ENCODE measurements at regions not wholly inside any gene's neighbourhood (a gene's known extent, or its start where the extent isn't known, plus 50 kb on each side); places are given as distances from the start of the nearest gene placed in this dataset.
"Not testable (repeated sequence)": the region's sequence is repeated elsewhere in the genome, so short reads cannot be mapped to it uniquely, and the experiment has no call there.

DNA sequence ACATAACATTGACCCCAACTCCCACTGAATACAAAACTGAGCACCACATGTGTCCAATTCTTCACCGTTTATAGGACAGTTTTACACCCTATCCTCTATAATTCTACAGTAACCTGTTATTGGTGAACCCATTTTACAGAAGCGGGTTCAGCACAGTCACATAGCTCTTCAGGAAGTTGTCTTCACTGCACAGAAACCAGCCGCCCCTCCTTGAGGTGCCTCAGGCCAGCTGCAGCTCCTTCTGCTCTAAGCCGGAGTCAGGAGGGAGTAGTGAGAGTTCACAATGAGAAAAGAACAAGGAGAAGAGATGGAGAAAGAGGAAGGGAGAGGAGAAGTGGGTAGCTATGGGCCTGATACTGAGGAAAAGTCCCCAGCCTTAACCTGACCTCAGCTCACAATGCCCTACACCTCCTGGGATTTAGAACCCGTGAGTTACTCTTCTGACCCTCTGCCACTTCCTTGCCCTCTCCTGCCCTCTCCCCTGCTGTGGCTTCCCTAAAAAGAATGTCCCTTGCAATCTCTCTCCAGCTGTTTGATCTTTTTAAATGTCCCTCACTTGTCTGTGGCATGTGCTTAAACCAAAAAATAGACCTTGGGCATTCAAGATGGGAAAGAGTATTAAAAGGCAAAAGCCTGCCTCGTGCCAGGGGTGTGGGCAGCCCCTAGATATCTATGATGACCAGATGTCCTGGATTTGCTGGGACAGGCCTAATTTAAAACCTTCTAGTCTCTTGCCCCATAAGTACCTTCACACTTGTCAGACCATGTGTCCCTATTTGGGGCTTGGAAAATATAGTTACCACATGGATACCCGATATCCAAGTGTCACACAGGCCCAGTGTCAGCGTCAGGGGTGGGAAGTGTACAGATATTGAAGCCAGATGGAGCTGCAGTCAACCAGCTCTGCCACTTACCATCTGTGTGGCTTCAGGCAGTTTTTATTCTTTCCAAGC is 71.3 kb upstream of the HES1 start:
- no peak for DNase-seq
- Histone ChIP-seq H3K9me3 (peaks cover 0 to 13% (median 0%) of the 10 kb centered on the region in 8 donors), H3K27me3 (replicated peaks in 1 of 7) (no peaks in the 10 kb centered on the region), H3K27ac (no peak overlapping the region), H3K4me3 (no peak overlapping the region), H3K36me3 (no peaks in the 10 kb centered on the region), H3K4me1 (peaks cover 0 to 11% (median 0%) of the 10 kb centered on the region in 6 donors)
- TF ChIP-seq, protein P1, sequence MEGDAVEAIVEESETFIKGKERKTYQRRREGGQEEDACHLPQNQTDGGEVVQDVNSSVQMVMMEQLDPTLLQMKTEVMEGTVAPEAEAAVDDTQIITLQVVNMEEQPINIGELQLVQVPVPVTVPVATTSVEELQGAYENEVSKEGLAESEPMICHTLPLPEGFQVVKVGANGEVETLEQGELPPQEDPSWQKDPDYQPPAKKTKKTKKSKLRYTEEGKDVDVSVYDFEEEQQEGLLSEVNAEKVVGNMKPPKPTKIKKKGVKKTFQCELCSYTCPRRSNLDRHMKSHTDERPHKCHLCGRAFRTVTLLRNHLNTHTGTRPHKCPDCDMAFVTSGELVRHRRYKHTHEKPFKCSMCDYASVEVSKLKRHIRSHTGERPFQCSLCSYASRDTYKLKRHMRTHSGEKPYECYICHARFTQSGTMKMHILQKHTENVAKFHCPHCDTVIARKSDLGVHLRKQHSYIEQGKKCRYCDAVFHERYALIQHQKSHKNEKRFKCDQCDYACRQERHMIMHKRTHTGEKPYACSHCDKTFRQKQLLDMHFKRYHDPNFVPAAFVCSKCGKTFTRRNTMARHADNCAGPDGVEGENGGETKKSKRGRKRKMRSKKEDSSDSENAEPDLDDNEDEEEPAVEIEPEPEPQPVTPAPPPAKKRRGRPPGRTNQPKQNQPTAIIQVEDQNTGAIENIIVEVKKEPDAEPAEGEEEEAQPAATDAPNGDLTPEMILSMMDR (IDR thresholded peaks at IDR 0.05 in 8 of 11, conservative IDR thresholded peaks at IDR 0.05 in 3 of 11), result no peak
- TF ChIP-seq POLR2A (IDR thresholded peaks at IDR 0.05) (no peak), POLR2AphosphoS5 (IDR thresholded peaks at IDR 0.05) (no peak)
- intact Hi-C loops (cut with DNase I; ENCODE audit: low total_unique reads), result no loop called here
- WGBS, 5 donors, result 75 to 85% (median 79%) methylated on average over 8 of the region's 8 CpGs

DNA sequence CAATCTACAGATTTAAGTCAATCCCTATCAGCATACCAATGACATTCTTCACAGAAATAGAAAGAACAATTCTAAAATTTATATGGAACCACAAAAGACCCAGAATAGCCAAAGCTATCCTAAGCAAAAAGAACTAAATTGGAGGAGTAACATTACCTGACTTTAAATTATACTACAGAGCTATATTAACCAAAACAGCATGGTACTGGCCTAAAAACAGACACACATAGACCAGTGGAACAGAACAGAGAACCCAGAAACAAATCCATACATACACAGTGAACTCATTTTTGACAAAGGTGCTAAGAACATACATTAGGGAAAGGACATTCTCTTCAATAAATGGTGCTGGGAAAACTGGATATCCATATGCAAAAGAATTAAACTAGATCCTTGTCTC is 68.6 kb upstream of the HES1 start:
- H3K36me3 ChIP-seq; DNase-seq; H3K27ac ChIP-seq; intact Hi-C loops (cut with DNase I; ENCODE audit: low total_unique reads); H3K4me3 ChIP-seq: not testable (repeated sequence)
- peaks cover 0 to 13% (median 0%) of the 10 kb centered on the region in 8 donors for H3K9me3 ChIP-seq
- peaks cover 6 to 35% (median 17%) of the 10 kb centered on the region in 6 donors for H3K4me1 ChIP-seq
- peaks cover 0 to 23% (median 0%) of the 10 kb centered on the region in 7 donors for H3K27me3 ChIP-seq (replicated peaks in 1 of 7)

DNA sequence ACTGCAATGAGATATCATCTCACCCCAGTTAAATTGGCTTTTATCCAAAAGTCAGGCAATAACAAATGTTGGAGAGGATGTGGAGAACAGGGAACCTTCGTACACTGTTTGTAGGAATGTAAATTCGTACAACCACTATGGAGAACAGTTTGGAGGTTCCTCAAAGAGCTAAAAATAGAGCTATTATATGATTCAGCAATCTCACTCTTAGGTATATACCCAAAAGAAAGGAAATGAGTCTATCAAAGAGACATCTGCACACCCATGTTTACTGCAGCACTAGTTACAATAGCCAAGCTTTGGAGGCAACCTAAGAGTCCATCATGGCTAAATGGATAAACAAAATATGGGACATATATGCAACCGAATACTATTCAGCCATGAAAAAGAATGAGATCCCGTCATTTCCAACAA is 68.0 kb upstream of the HES1 start:
- Histone ChIP-seq H3K4me1 (peaks cover 6 to 35% (median 17%) of the 10 kb centered on the region in 6 donors), H3K36me3 (no peaks in the 10 kb centered on the region), H3K4me3 (no peak overlapping the region), H3K9me3 (peaks cover 0 to 13% (median 0%) of the 10 kb centered on the region in 8 donors), H3K27ac (no peak overlapping the region), H3K27me3 (replicated peaks in 1 of 7) (peaks cover 0 to 29% (median 0%) of the 10 kb centered on the region in 7 donors)
- TF ChIP-seq POLR2AphosphoS5 (IDR thresholded peaks at IDR 0.05) (no peak), POLR2A (IDR thresholded peaks at IDR 0.05) (no peak)
- TF ChIP-seq, protein P1 (IDR thresholded peaks at IDR 0.05 in 8 of 11, conservative IDR thresholded peaks at IDR 0.05 in 3 of 11), result no peak
- no peak for DNase-seq
- intact Hi-C loops (cut with DNase I; ENCODE audit: low total_unique reads), result no loop called here
- 52 to 79% (median 68%) methylated on average over 3 to 4 of the region's 4 CpGs for WGBS, 5 donors

DNA sequence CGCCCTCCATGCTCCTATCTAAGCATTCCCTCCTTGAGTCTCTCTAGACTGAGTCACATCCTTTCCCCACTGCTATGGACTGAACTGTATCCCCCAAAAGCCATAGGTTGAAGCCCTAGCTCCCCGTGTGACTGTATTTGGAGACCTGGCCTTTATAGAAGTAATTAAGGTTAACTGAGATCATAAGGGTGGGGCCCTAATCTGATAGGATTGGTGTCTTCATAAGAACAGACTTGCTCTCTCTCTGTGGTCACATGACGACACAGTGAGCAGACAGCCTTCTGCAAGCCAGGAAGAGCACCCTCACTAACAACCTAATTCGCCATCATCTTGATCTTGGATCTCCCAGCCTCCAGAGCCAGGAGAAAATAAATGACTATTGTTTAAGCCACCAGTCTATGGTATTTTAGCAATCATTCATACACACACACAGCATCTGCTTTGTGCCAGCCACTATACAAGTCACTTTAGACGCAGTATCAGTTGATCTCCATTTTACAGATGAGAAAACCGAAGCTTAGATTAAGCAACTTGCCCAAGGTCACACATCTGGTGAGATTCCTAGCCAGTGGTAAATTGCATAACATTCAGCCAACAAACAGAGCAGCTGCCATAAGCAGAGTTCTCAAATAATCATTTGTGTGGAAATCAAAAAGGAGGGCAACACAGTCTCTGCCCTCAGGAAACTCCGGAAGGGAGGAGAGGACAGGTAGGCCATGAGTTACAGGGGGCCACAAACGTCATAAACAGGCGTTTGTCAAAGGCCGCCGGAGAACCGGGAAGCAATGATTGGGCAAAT is 66.3 kb upstream of the HES1 start:
- DNase-seq, result no peak
- TF ChIP-seq POLR2AphosphoS5 (IDR thresholded peaks at IDR 0.05), result no peak
- no peak for TF ChIP-seq POLR2A (IDR thresholded peaks at IDR 0.05)
- TF ChIP-seq, protein P1 (IDR thresholded peaks at IDR 0.05 in 8 of 11, conservative IDR thresholded peaks at IDR 0.05 in 3 of 11), result no peak
- Histone ChIP-seq H3K9me3 (peaks cover 0 to 13% (median 0%) of the 10 kb centered on the region in 8 donors), H3K27me3 (replicated peaks in 1 of 7) (peaks cover 0 to 29% (median 0%) of the 10 kb centered on the region in 7 donors), H3K36me3 (no peaks in the 10 kb centered on the region), H3K27ac (no peak overlapping the region), H3K4me3 (no peak overlapping the region), H3K4me1 (peaks cover 6 to 30% (median 17%) of the 10 kb centered on the region in 6 donors)
- 65 to 93% (median 80%) methylated on average over 12 of the region's 12 CpGs for WGBS, 5 donors
- intact Hi-C loops (cut with DNase I; ENCODE audit: low total_unique reads), result no loop called here
